ENCODE measurements at regions not wholly inside any gene's neighbourhood (a gene's known extent, or its start where the extent isn't known, plus 50 kb on each side); places are given as distances from the start of the nearest gene placed in this dataset.

- DNase-seq: no peak
Measured at GRCh38 chr2:129731907-129732629, 247.4 kb upstream of the RAB6C start.

GRCh38 chr2:129732630-129733026, 246.8 kb upstream of the RAB6C start:
- no peak for DNase-seq

GRCh38 chr2:129733041-129733440, 246.4 kb upstream of the RAB6C start:
- no peak for DNase-seq

GRCh38 chr2:129733579-129733978, 245.9 kb upstream of the RAB6C start:
- no peak for DNase-seq

- DNase-seq: no peak
Measured at GRCh38 chr2:129734343-129735034, 245.0 kb upstream of the RAB6C start.

- no peak for DNase-seq
Measured at GRCh38 chr2:129735576-129735975, 243.9 kb upstream of the RAB6C start.

GRCh38 chr2:129737660-129738527, 241.6 kb upstream of the RAB6C start:
- no peak for DNase-seq

GRCh38 chr2:129738799-129739198, 240.7 kb upstream of the RAB6C start:
- no peak for DNase-seq

- no peak for DNase-seq
Measured at GRCh38 chr2:129740504-129740903, 239.0 kb upstream of the RAB6C start.

- no peak for DNase-seq
Measured at GRCh38 chr2:129741165-129741564, 238.3 kb upstream of the RAB6C start.

GRCh38 chr2:129741623-129742022, 237.8 kb upstream of the RAB6C start:
- no peak for DNase-seq

- no peak for DNase-seq
Measured at GRCh38 chr2:129742415-129743180, 236.9 kb upstream of the RAB6C start.

GRCh38 chr2:129744141-129744540, 235.3 kb upstream of the RAB6C start:
- no peak for DNase-seq

- no peak for DNase-seq
Measured at GRCh38 chr2:129744649-129745048, 234.8 kb upstream of the RAB6C start.

GRCh38 chr2:129747500-129748125, 231.9 kb upstream of the RAB6C start:
- no peak for DNase-seq

GRCh38 chr2:129748250-129748649, 231.2 kb upstream of the RAB6C start:
- no peak for DNase-seq

- DNase-seq: no peak
Measured at GRCh38 chr2:129748653-129749052, 230.8 kb upstream of the RAB6C start.

GRCh38 chr2:129751409-129751808, 228.1 kb upstream of the RAB6C start:
- no peak for DNase-seq

GRCh38 chr2:129752176-129752575, 227.3 kb upstream of the RAB6C start:
- no peak for DNase-seq

GRCh38 chr2:129752686-129753085, 226.8 kb upstream of the RAB6C start:
- DNase-seq: no peak

GRCh38 chr2:129753261-129753660, 226.2 kb upstream of the RAB6C start:
- no peak for DNase-seq

GRCh38 chr2:129754421-129754820, 225.0 kb upstream of the RAB6C start:
- DNase-seq: no peak

Data from 8988T (cell line).